ENCODE measurements at regions not wholly inside any gene's neighbourhood (a gene's known extent, or its start where the extent isn't known, plus 50 kb on each side); places are given as distances from the start of the nearest gene placed in this dataset.
A peak's percentile ranks its signal among the peaks of the same experiment; 100 is the strongest.
"Not testable (repeated sequence)": the region's sequence is repeated elsewhere in the genome, so short reads cannot be mapped to it uniquely, and the experiment has no call there.

GRCh38 chr14:30159374-30159773 lies 231.7 kb upstream of the PRKD1 start:
- DNase-seq (ENCODE audit: low spot score), result no peak

DNA sequence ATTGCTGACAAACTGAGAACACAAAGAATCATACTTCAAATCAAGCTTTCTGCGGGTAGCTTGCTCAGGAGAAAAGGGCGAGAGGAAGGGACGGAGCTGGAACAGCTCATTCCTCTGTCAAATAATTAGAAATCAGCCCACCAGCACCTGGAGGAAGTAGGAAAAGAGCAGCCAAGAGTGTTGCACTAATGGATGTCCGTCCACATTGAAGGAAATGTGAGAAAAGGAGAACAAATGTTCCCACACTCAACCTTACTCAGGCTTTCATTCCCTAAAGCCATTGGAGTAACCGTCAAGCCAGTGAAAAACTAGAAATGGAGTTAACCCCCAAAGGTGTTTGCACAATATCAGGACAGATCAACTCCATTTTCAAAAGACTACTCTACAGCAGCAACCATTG lies 233.0 kb upstream of the PRKD1 start:
- no peak for DNase-seq (ENCODE audit: low spot score)

DNA sequence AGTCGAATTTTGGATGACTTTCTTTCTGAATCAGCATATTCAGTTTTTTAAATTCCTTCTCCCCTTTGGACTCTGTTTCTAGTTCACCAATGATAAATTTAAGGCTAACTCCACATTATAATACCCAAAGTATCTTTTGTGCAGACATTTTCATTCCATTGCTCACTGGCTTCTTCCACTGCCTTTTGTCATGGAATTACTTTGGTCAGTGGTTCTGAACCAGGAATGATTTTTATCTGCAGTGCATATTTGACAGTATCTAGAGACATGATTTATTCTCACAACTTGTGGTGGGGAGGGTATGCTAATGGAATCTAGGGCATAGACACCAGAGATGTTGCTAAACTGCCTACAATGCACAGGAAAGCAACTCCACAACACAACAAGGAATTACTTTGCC lies 234.4 kb upstream of the PRKD1 start:
- no peak for DNase-seq (ENCODE audit: low spot score)

DNA sequence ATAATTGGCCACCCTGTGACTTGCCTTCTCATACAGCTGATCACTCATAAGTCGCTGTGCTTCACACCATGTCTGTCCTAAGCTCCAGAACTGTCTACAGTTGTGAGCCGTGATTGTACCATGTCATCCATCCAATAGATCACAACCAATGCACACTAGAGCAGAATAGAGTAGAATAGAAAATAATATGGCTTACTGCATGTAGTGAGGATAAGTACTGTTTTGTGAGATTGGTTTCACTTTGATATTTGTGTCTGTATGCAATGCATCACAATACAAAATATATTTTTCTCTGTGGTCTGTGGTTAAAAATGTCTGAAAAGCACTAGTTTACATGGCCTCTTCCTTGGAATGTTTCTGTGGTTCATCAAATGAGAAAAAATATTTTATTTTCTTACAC lies 237.6 kb upstream of the PRKD1 start:
- no peak for DNase-seq (ENCODE audit: low spot score)

- DNase-seq (ENCODE audit: low spot score), result no peak
These were observed 250.1 kb upstream of the PRKD1 start for GRCh38 chr14:30177781-30178180.

DNA sequence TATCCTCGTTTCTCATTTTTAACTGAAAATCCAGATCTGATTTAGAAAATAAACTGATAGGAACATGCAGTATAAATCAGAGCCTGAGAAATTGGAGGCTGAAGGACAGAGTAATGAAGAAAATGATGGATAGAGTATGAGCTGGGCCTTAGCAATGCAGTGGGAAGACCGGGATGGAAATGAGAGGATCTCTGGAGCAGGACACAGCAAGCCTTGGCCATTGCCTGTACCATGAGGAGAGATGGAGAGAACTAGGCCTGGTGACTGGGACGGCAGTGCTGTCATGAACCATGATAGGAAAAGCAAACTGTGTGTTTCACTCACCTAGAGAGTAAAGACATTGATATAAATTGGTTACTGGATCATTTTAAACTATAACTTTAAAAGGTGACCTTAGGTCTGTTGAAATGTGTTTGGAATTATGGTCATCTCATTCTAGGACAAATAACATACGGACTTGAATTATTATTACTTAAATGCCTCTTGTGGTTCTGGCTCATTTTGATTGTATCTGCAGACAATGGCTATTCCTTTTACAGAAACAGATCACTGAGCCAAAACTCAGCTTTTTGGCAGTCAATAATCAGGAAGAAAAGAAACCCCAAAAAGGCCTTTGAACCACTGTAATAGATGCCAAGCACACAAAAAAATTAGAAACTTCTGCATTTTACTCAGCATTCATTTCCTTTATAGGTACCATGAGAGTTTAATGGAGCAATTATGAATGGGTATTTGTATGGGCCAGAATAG lies 251.9 kb upstream of the PRKD1 start:
- no peak for DNase-seq (ENCODE audit: low spot score)

DNA sequence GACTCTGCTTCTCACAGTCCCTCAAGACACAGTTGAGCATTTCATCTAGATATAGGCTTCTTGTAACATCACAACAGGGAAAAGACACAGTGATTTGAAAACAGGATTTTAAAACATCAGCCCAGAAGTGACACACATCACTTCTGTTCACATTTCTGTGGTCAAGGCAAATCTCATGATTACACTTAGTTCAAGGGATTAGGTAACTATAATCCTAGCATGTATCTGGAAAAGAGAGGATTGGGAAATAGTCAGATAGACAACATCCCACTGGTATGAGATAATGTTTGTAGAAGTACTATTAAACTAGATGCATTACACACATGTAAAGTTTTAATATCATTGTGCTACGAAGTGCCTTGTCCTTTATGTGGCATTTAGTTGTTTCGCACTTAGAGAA lies 252.6 kb upstream of the PRKD1 start:
- no peak for DNase-seq (ENCODE audit: low spot score)

DNA sequence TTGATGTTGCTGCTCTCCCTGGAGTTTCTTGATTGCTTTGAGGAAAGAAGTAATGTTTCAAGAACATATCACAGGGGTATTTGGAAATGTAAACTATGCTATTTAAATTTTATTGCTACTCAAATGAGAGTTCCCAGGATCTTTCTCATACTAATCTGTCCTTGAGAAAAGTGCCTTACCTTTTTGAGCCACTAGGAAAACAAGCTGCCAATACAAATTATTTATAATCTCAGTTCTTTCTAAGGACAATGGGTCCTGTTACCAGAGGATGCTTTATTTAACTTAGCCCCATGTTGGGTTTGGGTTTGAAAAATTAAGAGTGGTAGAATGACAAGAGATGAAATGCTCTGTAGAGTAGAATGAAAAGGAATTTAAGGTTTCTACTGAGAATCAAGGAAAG lies 258.2 kb upstream of the PRKD1 start:
- DNase-seq (ENCODE audit: low spot score), result no peak

- DNase-seq (ENCODE audit: low spot score), result no peak
These were observed 264.1 kb upstream of the PRKD1 start for GRCh38 chr14:30191639-30192279.

DNA sequence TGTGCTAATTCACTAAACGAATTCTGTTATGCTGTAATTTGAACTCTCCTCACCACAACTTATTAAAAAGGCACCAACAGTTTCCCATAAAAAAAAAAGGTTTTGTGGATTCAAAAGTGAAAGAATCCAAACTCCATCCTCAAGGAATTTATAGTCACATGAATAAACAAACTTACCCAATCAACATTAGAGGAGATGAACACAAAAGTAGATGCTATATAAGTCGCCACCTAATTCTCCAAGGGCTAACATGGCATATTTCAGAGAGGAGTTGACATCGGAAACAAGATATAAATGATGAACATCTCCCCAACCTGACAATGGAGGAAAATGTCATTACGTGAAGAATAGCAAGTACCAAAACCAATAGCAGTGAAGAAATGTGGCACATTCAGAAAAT lies 265.5 kb upstream of the PRKD1 start:
- no peak for DNase-seq (ENCODE audit: low spot score)

DNA sequence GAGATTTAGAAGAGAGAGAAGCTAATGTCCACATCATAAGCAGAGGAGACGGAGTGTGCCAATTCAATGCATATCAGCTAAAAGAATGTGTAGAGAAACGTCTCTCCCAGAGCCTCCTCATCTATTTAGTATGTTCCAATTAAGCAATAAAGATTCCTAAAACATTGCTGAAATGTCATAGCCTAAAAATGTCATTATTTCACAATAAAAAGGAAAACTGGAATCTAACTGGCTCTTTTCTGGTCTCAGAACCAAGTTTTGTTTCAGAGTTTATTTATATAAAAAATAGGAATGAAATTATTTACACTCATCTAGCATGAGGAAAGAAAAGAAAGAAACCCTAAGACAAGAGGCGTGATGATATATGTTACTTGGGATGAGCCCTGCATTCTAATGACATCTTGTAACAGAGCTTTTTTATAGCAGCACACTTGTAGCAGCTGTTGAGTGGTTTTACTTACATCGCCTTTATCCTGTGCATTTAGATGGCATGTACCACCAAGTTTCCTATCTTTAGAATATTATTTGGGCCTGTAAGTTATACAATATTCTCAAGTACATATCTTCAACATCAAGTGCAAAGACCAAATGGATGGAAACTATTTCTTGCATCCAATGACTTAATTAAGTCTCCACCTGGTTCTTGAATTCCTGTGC lies 266.3 kb upstream of the PRKD1 start:
- DNase-seq (ENCODE audit: low spot score), result no peak

DNA sequence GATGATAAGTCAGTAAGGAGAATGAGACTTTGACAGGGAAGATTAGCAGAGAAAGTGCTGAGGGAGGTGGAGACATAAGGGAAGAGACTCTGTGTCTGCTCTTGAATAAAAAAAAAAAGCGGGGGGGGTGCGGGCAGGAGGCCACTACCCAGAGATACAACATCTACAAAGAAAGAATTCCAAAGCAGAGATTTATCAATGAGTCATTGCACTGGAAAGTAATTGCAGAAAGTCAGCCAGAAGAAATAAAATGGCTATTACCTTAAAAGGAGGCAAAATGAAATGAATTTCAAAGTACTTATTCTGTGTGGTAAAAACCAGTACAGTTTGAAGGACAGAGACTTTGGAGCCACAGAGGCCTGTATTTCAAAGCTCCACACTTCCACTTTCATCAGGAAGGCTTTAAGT lies 267.1 kb upstream of the PRKD1 start:
- no peak for DNase-seq (ENCODE audit: low spot score)

DNA sequence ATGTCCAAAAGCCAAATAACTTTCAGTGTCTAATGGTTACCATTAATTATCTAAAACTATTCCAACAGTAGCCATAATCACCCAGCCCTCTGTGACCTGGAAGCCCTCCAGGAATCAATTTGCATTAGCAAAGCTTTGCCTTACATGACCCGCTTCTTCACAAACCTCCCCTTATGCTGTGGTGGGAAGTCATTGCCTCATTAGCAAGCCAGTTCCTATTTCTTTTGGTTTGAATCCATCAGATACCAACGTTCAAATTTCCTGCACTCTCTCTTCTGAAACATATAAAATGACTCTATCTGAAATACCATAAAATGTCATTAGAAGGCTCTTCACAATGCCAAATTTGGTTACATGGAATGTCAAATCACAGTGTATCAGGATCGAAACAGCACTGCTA lies 268.3 kb upstream of the PRKD1 start:
- no peak for DNase-seq (ENCODE audit: low spot score)

DNA sequence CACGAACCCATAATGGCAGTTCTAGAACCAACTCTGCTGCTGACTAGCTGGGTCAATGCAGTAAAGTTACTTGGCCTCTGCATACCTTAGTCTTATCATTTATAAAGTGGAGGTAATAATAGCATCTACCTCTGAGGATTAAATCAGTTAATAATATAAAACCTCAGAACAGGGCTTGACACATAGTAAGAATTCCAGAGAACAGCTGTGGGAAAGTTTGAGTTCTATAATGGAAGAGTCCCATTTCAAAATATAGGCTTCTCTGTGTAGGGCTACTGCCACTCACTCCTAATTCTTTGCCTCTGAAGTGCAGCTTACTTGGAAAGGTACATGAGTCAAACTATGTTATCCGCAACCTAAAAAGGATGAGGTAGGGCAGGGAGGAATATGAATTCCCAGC lies 269.2 kb upstream of the PRKD1 start:
- no peak for DNase-seq (ENCODE audit: low spot score)

DNA sequence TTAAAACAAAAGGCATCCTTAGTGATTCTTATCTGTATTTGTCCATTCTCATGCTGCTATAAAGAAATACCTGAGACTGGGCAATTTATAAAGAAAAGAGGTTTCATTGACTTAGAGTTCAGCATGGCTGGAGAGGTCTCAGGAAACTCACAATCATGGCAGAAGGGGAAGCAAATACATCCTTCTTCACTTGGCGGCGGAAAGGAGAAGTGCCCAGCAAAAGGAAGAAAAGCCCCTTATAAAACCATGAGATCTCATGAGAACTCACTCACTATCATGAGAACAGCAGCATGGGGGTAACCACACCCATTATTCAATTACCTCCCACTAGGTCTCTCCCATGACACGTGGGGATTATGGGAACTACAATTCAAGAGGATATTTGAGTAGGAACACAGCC lies 271.1 kb upstream of the PRKD1 start:
- not testable (repeated sequence) for DNase-seq (ENCODE audit: low spot score)

DNA sequence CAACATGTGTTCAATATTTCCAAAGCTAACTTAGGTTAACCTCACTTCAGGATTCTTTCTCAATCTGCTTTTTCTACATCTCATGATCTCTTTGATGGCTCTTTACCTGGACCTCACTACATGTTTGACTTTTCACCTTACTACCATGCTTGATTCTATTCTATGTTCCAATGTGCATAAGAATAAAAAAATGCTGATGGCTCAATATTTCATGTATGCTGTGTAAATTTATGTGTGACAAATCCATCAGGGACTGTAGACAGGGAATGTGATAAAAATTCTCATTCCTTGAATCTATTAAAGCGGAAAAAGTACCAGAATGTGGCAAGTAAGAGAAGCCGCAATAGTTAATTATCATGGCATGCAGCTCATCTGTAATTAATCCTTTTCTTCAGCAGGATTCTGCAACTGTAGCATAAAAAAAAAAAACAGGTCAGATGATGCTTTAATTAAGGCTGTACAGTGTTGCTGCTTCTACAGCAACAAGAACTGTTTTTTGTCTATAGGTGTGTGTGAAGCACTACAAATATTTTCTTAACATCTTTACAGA lies 276.9 kb upstream of the PRKD1 start:
- DNase-seq (ENCODE audit: low spot score), result no peak

- DNase-seq (ENCODE audit: low spot score), result no peak
These were observed 281.5 kb upstream of the PRKD1 start for GRCh38 chr14:30209136-30209535.

- no peak for DNase-seq (ENCODE audit: low spot score)
These were observed 283.0 kb upstream of the PRKD1 start for GRCh38 chr14:30210630-30211029.

GRCh38 chr14:30211326-30211725 lies 283.7 kb upstream of the PRKD1 start:
- no peak for DNase-seq (ENCODE audit: low spot score)

- DNase-seq (ENCODE audit: low spot score), result no peak
These were observed 286.4 kb upstream of the PRKD1 start for GRCh38 chr14:30214014-30214413.

DNA sequence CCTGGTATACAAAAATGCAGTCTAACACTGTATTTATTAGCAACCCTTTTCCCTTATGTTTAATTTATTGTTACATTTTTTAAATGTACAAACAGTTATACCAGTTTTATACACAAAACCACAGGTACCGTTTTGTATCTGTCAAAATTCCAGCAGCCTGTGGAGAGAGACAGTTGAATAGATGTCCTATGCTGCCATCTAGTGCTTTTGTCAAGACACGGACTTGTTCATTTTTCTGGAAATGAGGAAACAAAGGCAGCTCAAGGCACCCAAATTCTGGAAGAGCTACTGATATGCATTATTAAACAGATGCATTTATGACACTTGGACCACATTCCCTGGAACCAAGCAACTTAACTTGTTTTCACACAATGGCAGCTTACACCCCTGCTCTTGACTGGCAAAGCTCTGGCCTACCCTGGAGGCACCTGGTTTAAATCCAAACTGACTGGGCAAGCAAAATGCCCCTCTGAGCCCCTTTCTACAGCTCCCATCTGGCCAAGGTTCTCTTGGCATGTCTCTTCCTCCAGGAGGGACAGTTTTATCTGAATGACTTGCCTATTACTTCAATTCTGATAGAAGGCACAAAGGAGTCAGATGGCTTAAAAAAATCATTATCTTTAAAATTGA lies 286.9 kb upstream of the PRKD1 start:
- DNase-seq (ENCODE audit: low spot score), result peak; percentile 58

DNA sequence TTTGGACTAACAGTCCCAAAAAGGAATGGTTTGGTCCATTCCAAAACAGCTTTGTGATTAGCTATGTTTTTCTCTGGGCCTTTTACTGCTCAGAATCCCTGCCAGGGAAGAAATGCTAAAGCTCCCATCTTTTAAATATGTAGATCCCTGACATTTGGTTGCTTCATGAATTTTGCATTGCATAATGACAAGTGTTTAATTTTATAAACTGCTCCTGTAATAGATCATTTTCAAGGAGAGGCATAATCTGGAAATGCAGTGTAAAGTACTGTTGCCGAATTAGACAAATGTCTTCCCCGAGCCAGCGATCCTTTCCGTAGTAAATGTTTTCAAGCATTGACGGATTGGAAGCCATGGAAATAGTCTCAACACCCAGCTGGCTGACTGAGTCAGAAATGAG lies 291.3 kb upstream of the PRKD1 start:
- DNase-seq (ENCODE audit: low spot score), result no peak

DNA sequence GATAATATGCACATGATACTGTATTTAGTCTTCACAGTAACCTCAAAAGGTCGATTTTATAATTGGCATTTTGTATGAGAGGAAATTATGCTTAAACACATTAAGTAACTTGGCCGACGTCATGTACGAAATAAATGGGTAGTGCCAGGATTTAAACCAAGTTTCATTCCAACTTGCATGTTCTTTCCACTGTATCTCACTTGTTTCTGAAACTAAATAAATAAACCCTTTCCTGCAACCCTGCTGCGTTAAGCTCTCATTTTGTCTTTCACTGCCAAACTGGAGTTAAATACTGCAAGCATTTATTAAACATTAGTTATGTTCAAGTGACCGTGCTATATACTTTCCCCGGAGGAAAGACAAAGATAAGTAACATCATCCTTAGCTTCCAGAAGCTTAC lies 293.9 kb upstream of the PRKD1 start:
- no peak for DNase-seq (ENCODE audit: low spot score)

Measured in LoVo (cell line).